Thyroid gland (tissue), 4 donors: ENCODE measurements at regions not wholly inside any gene's neighbourhood (a gene's known extent, or its start where the extent isn't known, plus 50 kb on each side); places are given as distances from the start of the nearest gene placed in this dataset.

ENCODE experiments used
- DNase-seq, 2 donors: peaks; one replicate each; pipeline ENCODE4 v3.0.0-alpha.2; 2019
- H3K27ac ChIP-seq, 3 donors: fragments of 200-600 bp; sonication (generic); 1 replicate in 2 of 3; 2 replicates in 1 of 3; pipeline ENCODE4 v1.5.1; 2016 to 2019; ENCODE audit warnings: mild to moderate bottlenecking in 1 of 3, moderate library complexity in 1 of 3
- H3K27me3 ChIP-seq: fragments of 200-600 bp; sonication (generic); one replicate; pipeline ENCODE4 v1.5.1; 2019
- H3K36me3 ChIP-seq, 2 donors: fragments of 200-600 bp; sonication (generic); one replicate each; pipeline ENCODE4 v1.5.1; 2016 to 2019
- H3K4me1 ChIP-seq, 2 donors: fragments of 200-600 bp; sonication (generic); one replicate each; pipeline ENCODE4 v1.5.1; 2017 to 2019
- H3K4me3 ChIP-seq, 3 donors: fragments of 200-600 bp; sonication (generic); replicated peaks in 1 of 3; 1 replicate in 2 of 3; 2 replicates in 1 of 3; pipeline ENCODE4 v1.5.1; 2016; ENCODE audit warnings: mild to moderate bottlenecking in 1 of 3
- H3K9me3 ChIP-seq: fragments of 200-600 bp; sonication (generic); one replicate; pipeline ENCODE4 v1.5.1; 2017
- POLR2A ChIP-seq, 2 donors: fragments of 450-650 bp; IDR thresholded peaks; one replicate each; pipeline ENCODE4 v1.6.1; 2017; ENCODE audit warnings: antibody characterized with exemption in 2 of 2, mild to moderate bottlenecking in 2 of 2, moderate library complexity in 1 of 2
- WGBS, 2 donors: methylation state at CpG; one replicate each; pipeline ENCODE4 v1.1.5; 2017; 5-methylcytosine and 5-hydroxymethylcytosine counted together
- intact Hi-C: fragments of 100-400 bp; cut with DNase I; formaldehyde crosslinking; loops from one replicate; pipeline ENCODE4 v1.15.1; 2023
- TF ChIP-seq, protein P1 (sequence below), 6 experiments: fragments of 200-600 bp in 3 of 6; fragments of 450-650 bp in 3 of 6; sonication (generic) in 3 of 6; IDR thresholded peaks; one replicate each; pipeline ENCODE4 v1.5.1; 2016 to 2019; ENCODE audit warnings: antibody characterized with exemption in 6 of 6, mild to moderate bottlenecking in 2 of 6, inconsistent platforms in 1 of 6, moderate library complexity in 1 of 6

- no peak for TF ChIP-seq POLR2A (IDR thresholded peaks at IDR 0.05)
- TF ChIP-seq, protein P1, sequence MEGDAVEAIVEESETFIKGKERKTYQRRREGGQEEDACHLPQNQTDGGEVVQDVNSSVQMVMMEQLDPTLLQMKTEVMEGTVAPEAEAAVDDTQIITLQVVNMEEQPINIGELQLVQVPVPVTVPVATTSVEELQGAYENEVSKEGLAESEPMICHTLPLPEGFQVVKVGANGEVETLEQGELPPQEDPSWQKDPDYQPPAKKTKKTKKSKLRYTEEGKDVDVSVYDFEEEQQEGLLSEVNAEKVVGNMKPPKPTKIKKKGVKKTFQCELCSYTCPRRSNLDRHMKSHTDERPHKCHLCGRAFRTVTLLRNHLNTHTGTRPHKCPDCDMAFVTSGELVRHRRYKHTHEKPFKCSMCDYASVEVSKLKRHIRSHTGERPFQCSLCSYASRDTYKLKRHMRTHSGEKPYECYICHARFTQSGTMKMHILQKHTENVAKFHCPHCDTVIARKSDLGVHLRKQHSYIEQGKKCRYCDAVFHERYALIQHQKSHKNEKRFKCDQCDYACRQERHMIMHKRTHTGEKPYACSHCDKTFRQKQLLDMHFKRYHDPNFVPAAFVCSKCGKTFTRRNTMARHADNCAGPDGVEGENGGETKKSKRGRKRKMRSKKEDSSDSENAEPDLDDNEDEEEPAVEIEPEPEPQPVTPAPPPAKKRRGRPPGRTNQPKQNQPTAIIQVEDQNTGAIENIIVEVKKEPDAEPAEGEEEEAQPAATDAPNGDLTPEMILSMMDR (IDR thresholded peaks at IDR 0.05): no peak
- intact Hi-C loops: no loop called here
- no peak for DNase-seq
- Histone ChIP-seq H3K4me1 (no peaks in the 10 kb centered on the region), H3K9me3 (no peaks in the 10 kb centered on the region), H3K27me3 (no peaks in the 10 kb centered on the region), H3K36me3 (no peaks in the 10 kb centered on the region), H3K4me3 (no peak overlapping the region), H3K27ac (no peak overlapping the region)
- 86 to 96% methylated on average over 1 of the region's 1 CpG for WGBS, 2 donors
Measured at GRCh38 chr3:31412832-31413231, 119.9 kb upstream of the STT3B start.

- DNase-seq: no peak
- H3K36me3 ChIP-seq: no peaks in the 10 kb centered on the region
- H3K9me3 ChIP-seq: no peaks in the 10 kb centered on the region
- H3K4me1 ChIP-seq: no peaks in the 10 kb centered on the region
- intact Hi-C loops: no loop called here
- no peak overlapping the region for H3K4me3 ChIP-seq
- no peaks in the 10 kb centered on the region for H3K27me3 ChIP-seq
- TF ChIP-seq POLR2A (IDR thresholded peaks at IDR 0.05): no peak
- H3K27ac ChIP-seq: no peak overlapping the region
Measured at GRCh38 chr3:31413515-31413914, 119.2 kb upstream of the STT3B start.

DNA sequence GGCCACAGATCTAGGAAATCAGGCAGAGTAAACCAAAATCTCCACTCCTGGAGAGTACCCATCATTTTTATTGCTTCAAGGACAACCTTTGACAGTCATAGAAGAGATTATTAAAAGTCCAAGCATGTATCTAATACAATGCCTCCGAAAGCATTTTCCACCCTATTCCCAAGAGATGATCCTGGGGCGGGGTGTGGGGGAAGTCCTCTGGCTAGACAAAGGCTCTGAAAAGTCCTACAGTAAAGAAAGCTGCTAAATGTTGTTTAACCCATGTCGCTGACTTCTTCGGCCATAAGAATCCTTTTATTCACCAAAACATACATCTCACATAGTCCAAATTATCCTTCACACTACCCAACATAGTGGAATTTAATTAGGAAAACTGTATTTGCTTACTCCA, 115.7 kb upstream of the STT3B start:
- no peak for DNase-seq
- no peaks in the 10 kb centered on the region for H3K4me1 ChIP-seq
- no peak overlapping the region for H3K4me3 ChIP-seq
- TF ChIP-seq POLR2A (IDR thresholded peaks at IDR 0.05): no peak
- TF ChIP-seq, protein P1 (IDR thresholded peaks at IDR 0.05): no peak
- no peaks in the 10 kb centered on the region for H3K9me3 ChIP-seq
- intact Hi-C loops: no loop called here
- no peaks in the 10 kb centered on the region for H3K36me3 ChIP-seq
- no peak overlapping the region for H3K27ac ChIP-seq
- no peaks in the 10 kb centered on the region for H3K27me3 ChIP-seq
- WGBS, 2 donors: 84 to 86% methylated on average over 4 of the region's 4 CpGs

GRCh38 chr3:31417486-31417885, 115.2 kb upstream of the STT3B start:
- H3K4me3 ChIP-seq: no peak overlapping the region
- no peaks in the 10 kb centered on the region for H3K9me3 ChIP-seq
- 68 to 71% methylated on average over 1 of the region's 1 CpG for WGBS, 2 donors
- TF ChIP-seq, protein P1 (IDR thresholded peaks at IDR 0.05): no peak
- no peak for TF ChIP-seq POLR2A (IDR thresholded peaks at IDR 0.05)
- no peaks in the 10 kb centered on the region for H3K4me1 ChIP-seq
- DNase-seq: no peak
- H3K27ac ChIP-seq: no peak overlapping the region
- no peaks in the 10 kb centered on the region for H3K27me3 ChIP-seq
- no peaks in the 10 kb centered on the region for H3K36me3 ChIP-seq
- intact Hi-C loops: no loop called here

GRCh38 chr3:31420311-31420710, 112.4 kb upstream of the STT3B start:
- 87 to 90% methylated on average over 4 of the region's 4 CpGs for WGBS, 2 donors
- Histone ChIP-seq H3K4me1 (no peaks in the 10 kb centered on the region), H3K36me3 (no peaks in the 10 kb centered on the region), H3K27me3 (no peaks in the 10 kb centered on the region), H3K27ac (no peak overlapping the region), H3K9me3 (no peaks in the 10 kb centered on the region), H3K4me3 (no peak overlapping the region)
- TF ChIP-seq, protein P1 (IDR thresholded peaks at IDR 0.05): no peak
- TF ChIP-seq POLR2A (IDR thresholded peaks at IDR 0.05): no peak
- intact Hi-C loops: no loop called here
- no peak for DNase-seq
